ENCODE measurements at regions not wholly inside any gene's neighbourhood (a gene's known extent, or its start where the extent isn't known, plus 50 kb on each side); places are given as distances from the start of the nearest gene placed in this dataset.

- DNase-seq = no peak
- no peak overlapping the region for H3K4me3 ChIP-seq (ENCODE audit: low read depth in 2 of 2, low read length in 1 of 2)
- no peaks in the 10 kb centered on the region for H3K9me2 ChIP-seq
- no peaks in the 10 kb centered on the region for H3K9me3 ChIP-seq
- no peak for TF ChIP-seq CHD2 (IDR thresholded peaks at IDR 0.05; ENCODE audit: low read length, partially characterized antibody)
- TF ChIP-seq ELF1 (IDR thresholded peaks at IDR 0.05) = no peak
- no peak for TF ChIP-seq EP300 (IDR thresholded peaks at IDR 0.05; ENCODE audit: borderline replicate concordance in 1 of 2, low read depth in 1 of 2, low read length in 1 of 2)
- no peak for TF ChIP-seq MEF2A (IDR thresholded peaks at IDR 0.05; ENCODE audit: borderline replicate concordance, low read depth)
- TF ChIP-seq TAF1 (IDR thresholded peaks at IDR 0.05; ENCODE audit: borderline replicate concordance, low read depth, low read length) = no peak
- no peak for TF ChIP-seq RAD21 (IDR thresholded peaks at IDR 0.05; ENCODE audit: low read length)
- TF ChIP-seq MAX (IDR thresholded peaks at IDR 0.05; ENCODE audit: low read depth) = no peak
- TF ChIP-seq GATA2 (CRISPR knock-in tag; IDR thresholded peaks at IDR 0.05) = no peak
- TF ChIP-seq FOXJ3 (CRISPR knock-in tag; IDR thresholded peaks at IDR 0.05) = no peak
- TF ChIP-seq, protein P1, sequence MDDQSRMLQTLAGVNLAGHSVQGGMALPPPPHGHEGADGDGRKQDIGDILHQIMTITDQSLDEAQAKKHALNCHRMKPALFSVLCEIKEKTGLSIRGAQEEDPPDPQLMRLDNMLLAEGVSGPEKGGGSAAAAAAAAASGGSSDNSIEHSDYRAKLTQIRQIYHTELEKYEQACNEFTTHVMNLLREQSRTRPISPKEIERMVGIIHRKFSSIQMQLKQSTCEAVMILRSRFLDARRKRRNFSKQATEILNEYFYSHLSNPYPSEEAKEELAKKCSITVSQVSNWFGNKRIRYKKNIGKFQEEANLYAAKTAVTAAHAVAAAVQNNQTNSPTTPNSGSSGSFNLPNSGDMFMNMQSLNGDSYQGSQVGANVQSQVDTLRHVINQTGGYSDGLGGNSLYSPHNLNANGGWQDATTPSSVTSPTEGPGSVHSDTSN (IDR thresholded peaks at IDR 0.05) = no peak
- no peak for TF ChIP-seq FOXM1 (IDR thresholded peaks at IDR 0.05; ENCODE audit: low read depth)
- no peak for TF ChIP-seq REST (IDR thresholded peaks at IDR 0.05; ENCODE audit: low read depth, low read length)
- TF ChIP-seq TEAD4 (IDR thresholded peaks at IDR 0.05; ENCODE audit: borderline replicate concordance, insufficient read depth) = no peak
- no peak for TF ChIP-seq SMC3 (IDR thresholded peaks at IDR 0.05; ENCODE audit: low read depth, low read length)
- TF ChIP-seq NRF1 (IDR thresholded peaks at IDR 0.05; ENCODE audit: low read depth, low read length) = no peak
- TF ChIP-seq RXRA (IDR thresholded peaks at IDR 0.05; ENCODE audit: borderline replicate concordance, low read depth) = no peak
- no peak for TF ChIP-seq CTCF (IDR thresholded peaks at IDR 0.05)
- no peak overlapping the region for H3K27ac ChIP-seq (ENCODE audit: low read depth in 2 of 2, low read length in 1 of 2)
- no peak overlapping the region for H3K9ac ChIP-seq
- POLR2A ChIA-PET = no interaction called here
- no peaks in the 10 kb centered on the region for H3F3A ChIP-seq (replicated peaks; ENCODE audit: insufficient read depth)
- no peaks in the 10 kb centered on the region for H3K27me3 ChIP-seq (ENCODE audit: insufficient read depth)
- WGBS (ENCODE audit: low lambda C conversion rate) = 79% methylated on average over 2 of the region's 2 CpGs
- peaks cover 0 to 4% of the 10 kb centered on the region in 2 experiments; a peak in 2 of 4 replicates for H3K4me1 ChIP-seq (ENCODE audit: control insufficient read depth in 1 of 2, insufficient read depth in 2 of 2, low read depth in 1 of 2, low read length in 1 of 2)
- H3K4me2 ChIP-seq = no peak overlapping the region
- H2AFZ ChIP-seq (ENCODE audit: low read depth) = no peak overlapping the region
- no peaks in the 10 kb centered on the region for H4K20me1 ChIP-seq (ENCODE audit: insufficient read depth)
- H3K79me2 ChIP-seq (ENCODE audit: insufficient read depth) = no peaks in the 10 kb centered on the region
- no peaks in the 10 kb centered on the region for H3K36me3 ChIP-seq (replicated peaks in 1 of 2; ENCODE audit: control insufficient read depth in 1 of 2, insufficient read depth in 2 of 2, low read length in 1 of 2)
- CTCF ChIA-PET = interaction anchor here (0.5 to 1.2 kb wide), 3 partner anchors 71 to 482 kb away, joined by 3 read pairs; no protein-coding TSS in a partner anchor
Observed at GRCh38 chr3:102096066-102096465, 246.8 kb downstream of the NFKBIZ start.
